MCF 10A (cell line): ENCODE measurements at regions not wholly inside any gene's neighbourhood (a gene's known extent, or its start where the extent isn't known, plus 50 kb on each side); places are given as distances from the start of the nearest gene placed in this dataset.
A peak's percentile ranks its signal among the peaks of the same experiment; 100 is the strongest.

Experiments
- BruUV-seq: library from RNA; stranded (reverse); fragments of 400-500 nt; replicated peaks from 2 replicates; lab custom pipeline; 2021; lab: Mats Ljungman, UMichigan
- CTCF ChIA-PET: fragments of 300-600 bp; sonication (Branson Sonifier 250); formaldehyde crosslinking; extraction: SDS; loops from one replicate; lab custom pipeline; 2021; ENCODE audit warnings: antibody characterized with exemption, inconsistent platforms; lab: Yijun Ruan, JAX
- POLR2A ChIA-PET: fragments of 300-600, 350-650 bp; sonication (Branson Sonifier 250); formaldehyde crosslinking; extraction: SDS; loops from one replicate; lab custom pipeline; 2020; ENCODE audit warnings: antibody characterized with exemption, inconsistent platforms; lab: Yijun Ruan, JAX
- DNase-seq: peaks from one replicate; pipeline ENCODE4 v3.0.0-alpha.2; 2018; ENCODE audit not compliant: unreplicated experiment
- H3K27ac Mint-ChIP-seq: one replicate; pipeline ENCODE4 v1.8.0; 2022; ENCODE audit warnings: mild to moderate bottlenecking, low read depth, mixed read lengths; ENCODE audit not compliant: unreplicated experiment
- H3K27me3 Mint-ChIP-seq: one replicate; pipeline ENCODE4 v1.8.0; 2022; ENCODE audit warnings: mixed read lengths; ENCODE audit not compliant: insufficient read depth, unreplicated experiment
- H3K36me3 Mint-ChIP-seq: one replicate; pipeline ENCODE4 v1.8.0; 2022; ENCODE audit warnings: mild to moderate bottlenecking, moderate library complexity, mixed read lengths; ENCODE audit not compliant: insufficient read depth, unreplicated experiment
- H3K4me1 Mint-ChIP-seq: one replicate; pipeline ENCODE4 v1.8.0; 2022; ENCODE audit warnings: mixed read lengths; ENCODE audit not compliant: insufficient read depth, unreplicated experiment
- H3K4me3 Mint-ChIP-seq: one replicate; pipeline ENCODE4 v1.8.0; 2022; ENCODE audit warnings: mild to moderate bottlenecking, moderate library complexity, mixed read lengths; ENCODE audit not compliant: unreplicated experiment
- H3K9me3 Mint-ChIP-seq: one replicate; pipeline ENCODE4 v1.8.0; 2022; ENCODE audit warnings: mixed read lengths; ENCODE audit not compliant: unreplicated experiment
- intact Hi-C: fragments of 100-400 bp; cut with micrococcal nuclease; formaldehyde crosslinking; loops from 2 replicates; pipeline ENCODE4 v1.14.1; 2022
- TF ChIP-seq, protein P1 (sequence below): fragments of 200-600 bp; IDR thresholded peaks from one replicate; pipeline ENCODE4 v1.8.0; 2022; ENCODE audit warnings: antibody characterized with exemption, mild to moderate bottlenecking; ENCODE audit not compliant: unreplicated experiment

DNA sequence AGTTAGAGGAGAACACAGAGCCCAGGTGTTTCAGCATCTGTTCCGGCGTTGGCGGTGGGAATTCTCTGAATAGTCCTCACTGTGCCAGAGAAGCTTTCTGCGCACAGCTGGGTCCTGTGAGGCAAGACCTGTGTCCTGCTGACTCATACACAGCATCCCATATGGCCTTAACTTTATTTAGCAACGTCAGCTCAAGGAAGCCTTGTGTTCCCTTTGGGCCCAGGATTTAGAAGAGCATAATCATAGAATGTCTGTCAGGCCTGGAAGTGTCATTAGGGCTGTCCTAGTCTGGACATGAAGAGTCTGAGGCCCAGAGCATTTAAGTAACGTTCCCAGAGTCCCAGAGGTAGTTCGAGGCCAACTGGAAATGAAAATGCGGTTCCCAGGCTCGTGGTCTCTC lies 188.6 kb upstream of the DMRT1 start:
- no peak overlapping the region for H3K4me3 Mint-ChIP-seq
- DNase-seq, result peak; percentile 79
- BruUV-seq, result no TSS peak
- no peaks in the 10 kb centered on the region for H3K27me3 Mint-ChIP-seq
- TF ChIP-seq, protein P1, sequence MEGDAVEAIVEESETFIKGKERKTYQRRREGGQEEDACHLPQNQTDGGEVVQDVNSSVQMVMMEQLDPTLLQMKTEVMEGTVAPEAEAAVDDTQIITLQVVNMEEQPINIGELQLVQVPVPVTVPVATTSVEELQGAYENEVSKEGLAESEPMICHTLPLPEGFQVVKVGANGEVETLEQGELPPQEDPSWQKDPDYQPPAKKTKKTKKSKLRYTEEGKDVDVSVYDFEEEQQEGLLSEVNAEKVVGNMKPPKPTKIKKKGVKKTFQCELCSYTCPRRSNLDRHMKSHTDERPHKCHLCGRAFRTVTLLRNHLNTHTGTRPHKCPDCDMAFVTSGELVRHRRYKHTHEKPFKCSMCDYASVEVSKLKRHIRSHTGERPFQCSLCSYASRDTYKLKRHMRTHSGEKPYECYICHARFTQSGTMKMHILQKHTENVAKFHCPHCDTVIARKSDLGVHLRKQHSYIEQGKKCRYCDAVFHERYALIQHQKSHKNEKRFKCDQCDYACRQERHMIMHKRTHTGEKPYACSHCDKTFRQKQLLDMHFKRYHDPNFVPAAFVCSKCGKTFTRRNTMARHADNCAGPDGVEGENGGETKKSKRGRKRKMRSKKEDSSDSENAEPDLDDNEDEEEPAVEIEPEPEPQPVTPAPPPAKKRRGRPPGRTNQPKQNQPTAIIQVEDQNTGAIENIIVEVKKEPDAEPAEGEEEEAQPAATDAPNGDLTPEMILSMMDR, result no peak
- ChIA-PET POLR2A (interaction anchor here (0.9 to 1.5 kb wide), 3 partner anchors 21 to 52 kb away, joined by 3 to 8 read pairs (median 3); no protein-coding TSS in a partner anchor), CTCF (no interaction called here)
- peaks cover 12% of the 10 kb centered on the region for H3K36me3 Mint-ChIP-seq
- peak overlapping the region; percentile 76 for H3K27ac Mint-ChIP-seq
- H3K4me1 Mint-ChIP-seq, result peaks cover 48% of the 10 kb centered on the region
- intact Hi-C loops, result no loop called here
- H3K9me3 Mint-ChIP-seq, result no peaks in the 10 kb centered on the region

DNA sequence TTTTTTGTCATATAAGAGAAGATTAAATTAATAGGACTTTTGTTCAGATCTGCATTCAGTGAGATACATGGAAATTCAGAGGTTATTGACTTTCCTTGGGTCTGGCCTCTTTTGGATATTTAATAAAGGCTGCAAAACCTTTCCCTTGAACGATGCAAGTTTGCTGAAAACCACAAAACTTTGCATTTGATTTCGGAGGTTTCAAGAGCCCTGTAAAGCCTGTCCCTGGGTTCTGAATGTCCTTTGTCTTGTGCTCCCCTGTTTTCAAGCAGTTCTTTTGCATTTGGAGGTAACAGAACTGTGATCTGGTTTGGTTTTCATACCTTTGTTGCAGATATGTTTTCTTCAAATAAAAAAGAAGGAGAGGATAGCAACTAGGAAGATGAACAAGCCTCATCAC lies 188.1 kb upstream of the DMRT1 start:
- Mint-ChIP-seq H3K27me3 (no peaks in the 10 kb centered on the region), H3K27ac (peak overlapping the region; percentile 76), H3K4me1 (peaks cover 46% of the 10 kb centered on the region), H3K9me3 (no peaks in the 10 kb centered on the region), H3K4me3 (no peak overlapping the region), H3K36me3 (peaks cover 7% of the 10 kb centered on the region)
- intact Hi-C loops, result no loop called here
- ChIA-PET CTCF (no interaction called here), POLR2A (interaction anchor here (1.0 to 1.5 kb wide), 2 partner anchors 30 to 52 kb away, joined by 3 to 8 read pairs; no protein-coding TSS in a partner anchor)
- TF ChIP-seq, protein P1, result no peak
- DNase-seq, result no peak
- BruUV-seq, result no TSS peak

- H3K36me3 Mint-ChIP-seq, result peaks cover 6% of the 10 kb centered on the region
- TF ChIP-seq, protein P1, result no peak
- peaks cover 42% of the 10 kb centered on the region for H3K4me1 Mint-ChIP-seq
- no peak overlapping the region for H3K27ac Mint-ChIP-seq
- BruUV-seq, result no TSS peak
- intact Hi-C loops, result no loop called here
- ChIA-PET CTCF (no interaction called here), POLR2A (interaction anchor here (1.5 kb wide), 1 partner anchor 30 kb away, joined by 8 read pairs; no protein-coding TSS in a partner anchor)
- H3K27me3 Mint-ChIP-seq, result no peaks in the 10 kb centered on the region
- H3K4me3 Mint-ChIP-seq, result no peak overlapping the region
- H3K9me3 Mint-ChIP-seq, result no peaks in the 10 kb centered on the region
- DNase-seq, result no peak
Observed at GRCh38 chr9:653856-654387, 187.6 kb upstream of the DMRT1 start.

DNA sequence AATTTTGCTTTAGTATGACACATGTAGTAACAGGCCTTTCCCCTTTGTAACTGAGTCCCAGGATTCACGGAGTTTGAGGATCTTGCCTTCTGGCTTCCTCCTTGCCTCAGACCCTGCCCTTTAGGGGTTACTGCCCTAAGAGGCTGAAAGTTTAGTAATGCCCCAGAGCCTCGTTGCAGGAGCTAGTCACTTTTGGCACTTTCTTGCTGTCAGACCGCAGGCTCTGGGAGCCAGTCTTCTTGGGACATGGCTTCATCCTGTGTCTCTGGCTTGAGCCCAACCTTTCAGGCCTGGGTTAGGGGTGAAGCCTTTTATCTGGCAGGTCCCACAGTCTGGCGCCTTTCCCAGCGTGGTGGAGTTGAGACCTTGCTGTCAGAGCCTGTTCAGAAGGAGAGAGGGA lies 185.6 kb upstream of the DMRT1 start:
- Mint-ChIP-seq H3K9me3 (no peaks in the 10 kb centered on the region), H3K36me3 (peaks cover 18% of the 10 kb centered on the region), H3K27me3 (no peaks in the 10 kb centered on the region), H3K27ac (no peak overlapping the region), H3K4me1 (peaks cover 25% of the 10 kb centered on the region), H3K4me3 (no peak overlapping the region)
- intact Hi-C loops, result no loop called here
- TF ChIP-seq, protein P1, result no peak
- no TSS peak for BruUV-seq
- DNase-seq, result peak; percentile 30
- ChIA-PET CTCF (interaction anchor here (1.6 kb wide), 1 partner anchor 43 kb away, joined by 4 read pairs; no protein-coding TSS in a partner anchor), POLR2A (interaction anchor here (1.0 to 2.1 kb wide), 3 partner anchors 14 to 18 kb away, joined by 3 to 5 read pairs (median 3); no protein-coding TSS in a partner anchor)
